Midbrain (tissue), 1 donor: ENCODE measurements at regions not wholly inside any gene's neighbourhood (a gene's known extent, or its start where the extent isn't known, plus 50 kb on each side); places are given as distances from the start of the nearest gene placed in this dataset.
"Not testable (repeated sequence)": the region's sequence is repeated elsewhere in the genome, so short reads cannot be mapped to it uniquely, and the experiment has no call there.

ENCODE experiments used
- DNase-seq: peaks from one replicate; lab custom pipeline; 2025; lab: John Stamatoyannopoulos, UW

GRCh38 chr10:2627969-2628368 lies 439.4 kb upstream of the PFKP start:
- DNase-seq = no peak

- no peak for DNase-seq
These were observed 442.3 kb upstream of the PFKP start for GRCh38 chr10:2625094-2625493.

DNA sequence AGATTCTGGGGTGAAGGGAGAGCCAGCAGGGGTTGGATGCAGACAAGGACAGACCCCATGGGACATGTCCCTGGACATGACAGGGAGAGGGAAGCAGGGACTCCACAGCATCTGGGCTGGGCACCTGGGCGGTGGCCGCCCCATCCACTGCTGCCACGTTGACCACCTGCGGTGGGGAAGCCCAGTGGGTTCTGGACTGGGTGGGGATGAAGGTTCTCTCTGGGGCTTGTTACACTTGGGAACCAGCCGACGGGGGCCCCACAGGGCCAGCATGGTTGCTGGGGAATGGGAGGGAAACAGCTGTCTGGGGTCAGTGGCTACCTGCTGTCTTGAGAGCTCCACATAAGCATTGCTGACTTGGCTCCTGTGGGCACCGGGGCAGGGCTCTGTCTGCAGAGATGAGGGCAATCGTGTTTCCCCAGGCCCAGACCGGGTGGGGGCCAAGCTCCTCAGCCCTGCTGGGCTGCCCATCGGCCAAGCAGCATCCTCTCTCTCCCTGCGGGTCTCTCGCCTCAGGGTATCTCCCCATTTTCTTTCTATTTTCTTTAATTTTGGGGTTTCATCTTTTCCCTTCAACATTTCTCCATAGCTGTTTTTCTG lies 443.6 kb upstream of the PFKP start:
- no peak for DNase-seq

GRCh38 chr10:2620827-2621521 lies 446.4 kb upstream of the PFKP start:
- DNase-seq = no peak

GRCh38 chr10:2619916-2620315 lies 447.4 kb upstream of the PFKP start:
- DNase-seq = no peak

DNA sequence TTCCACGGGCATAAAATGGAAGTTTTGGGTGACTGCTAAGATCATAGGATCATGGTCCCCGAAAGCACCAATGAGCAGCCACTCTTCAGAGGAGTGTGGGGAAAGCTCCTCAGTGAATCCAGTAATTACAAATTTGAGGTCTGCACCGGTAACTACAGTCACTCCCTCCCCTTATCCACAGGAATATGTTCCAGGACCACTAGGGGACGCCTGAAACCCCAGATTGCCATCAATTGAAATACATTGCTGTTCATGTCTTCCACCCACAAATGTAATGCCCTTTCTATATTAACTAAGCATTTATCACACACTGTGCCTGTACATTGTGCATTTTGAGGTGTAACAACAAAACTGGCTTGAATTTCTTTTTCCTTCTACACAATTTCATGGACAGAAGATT lies 447.9 kb upstream of the PFKP start:
- DNase-seq = no peak

DNA sequence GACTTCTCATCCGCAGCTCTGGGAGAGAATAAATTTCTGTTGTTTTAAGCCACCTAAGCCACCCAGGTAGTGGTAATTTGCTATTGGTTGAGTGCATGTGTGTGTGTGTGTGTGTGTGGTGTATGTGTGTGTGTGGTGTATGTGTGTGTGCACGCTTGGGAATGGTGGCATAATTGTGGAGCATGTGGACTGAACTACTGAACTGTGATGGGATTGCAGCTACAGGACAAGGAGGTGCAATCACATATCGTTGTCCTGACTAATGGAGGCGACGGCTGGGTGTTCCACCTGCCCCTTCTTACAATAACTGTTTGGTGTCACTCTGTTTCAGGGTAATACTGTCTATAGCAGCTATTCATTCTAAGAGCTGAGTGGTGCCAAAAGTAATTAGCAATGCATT lies 448.7 kb upstream of the PFKP start:
- DNase-seq = no peak

- DNase-seq = no peak
These were observed 451.1 kb upstream of the PFKP start for GRCh38 chr10:2616215-2616614.

GRCh38 chr10:2611603-2612002 lies 455.7 kb upstream of the PFKP start:
- no peak for DNase-seq

- no peak for DNase-seq
These were observed 456.4 kb upstream of the PFKP start for GRCh38 chr10:2610946-2611345.

DNA sequence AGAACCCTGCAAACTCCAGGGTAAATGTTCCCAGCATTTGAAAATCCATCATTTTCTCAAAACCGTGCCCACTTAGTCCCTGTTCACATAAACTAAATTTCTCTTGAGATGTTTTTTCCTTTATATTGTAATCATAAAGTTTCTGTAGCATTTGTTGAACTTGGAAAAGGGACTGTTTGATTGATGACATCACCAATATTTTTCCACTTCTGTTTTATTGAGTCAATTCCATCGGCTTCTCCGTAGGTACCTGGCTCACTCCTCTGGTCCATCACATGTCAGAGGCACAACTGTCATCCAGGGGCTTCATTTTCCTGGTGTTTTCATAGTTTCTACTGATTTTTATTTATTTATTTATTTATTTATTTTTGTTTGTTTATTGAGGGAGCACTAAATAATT lies 462.5 kb upstream of the PFKP start:
- no peak for DNase-seq

GRCh38 chr10:2599571-2599970 lies 467.8 kb upstream of the PFKP start:
- DNase-seq = no peak

DNA sequence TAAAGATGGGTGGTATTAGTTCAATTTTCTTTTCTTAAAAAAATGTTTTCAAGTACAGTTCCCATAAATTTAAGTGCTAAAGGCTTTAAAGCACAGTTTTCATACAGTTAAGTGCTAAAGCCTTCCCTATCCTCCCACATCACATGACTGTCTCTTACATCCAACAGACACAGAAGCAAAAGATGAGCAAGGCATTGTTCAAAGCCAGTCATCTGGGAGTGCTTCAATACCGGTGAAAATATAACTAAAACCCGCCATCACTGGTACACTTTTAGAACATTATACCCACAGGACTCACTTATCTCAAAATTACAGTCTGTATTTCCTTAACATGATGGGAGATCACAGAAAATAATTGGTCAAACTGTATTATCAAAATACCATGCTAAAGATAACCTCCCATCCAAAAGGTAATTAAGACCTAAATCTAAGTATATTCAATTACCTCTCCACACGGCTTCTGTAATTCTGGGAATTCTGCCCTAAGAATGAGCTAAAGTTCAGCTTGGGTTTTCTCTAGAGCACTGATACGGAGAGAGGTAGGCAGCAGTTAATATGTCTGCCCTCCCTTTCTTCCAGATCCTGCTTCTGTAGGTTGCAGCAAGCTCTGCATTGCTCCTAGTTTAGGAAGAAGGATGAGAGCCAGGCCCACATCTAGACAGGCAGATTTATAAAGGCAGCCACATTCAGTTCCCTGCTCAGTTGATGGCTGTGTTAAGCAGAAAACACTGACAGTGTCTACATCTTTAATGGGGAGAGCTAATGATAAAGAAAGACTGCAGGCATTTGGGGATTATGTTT lies 474.8 kb upstream of the PFKP start:
- no peak for DNase-seq

DNA sequence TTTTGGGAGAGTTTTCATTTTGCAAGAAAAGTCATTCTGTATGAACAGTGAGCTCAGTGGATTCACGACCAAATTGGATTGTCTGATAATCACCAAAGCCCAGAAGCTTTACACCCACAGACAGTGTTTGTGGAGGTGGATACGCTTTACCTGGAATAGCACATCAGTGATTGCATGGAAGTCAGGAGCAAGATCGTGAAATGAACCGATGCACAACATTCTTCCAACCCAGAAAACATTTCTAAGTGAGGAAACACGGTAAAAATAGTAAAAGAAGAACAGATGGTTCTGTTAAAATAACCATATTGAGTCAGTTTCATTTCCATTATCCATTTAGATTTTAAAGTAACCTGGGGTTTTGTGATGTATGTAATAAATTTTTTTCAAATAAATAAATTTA lies 478.2 kb upstream of the PFKP start:
- no peak for DNase-seq

DNA sequence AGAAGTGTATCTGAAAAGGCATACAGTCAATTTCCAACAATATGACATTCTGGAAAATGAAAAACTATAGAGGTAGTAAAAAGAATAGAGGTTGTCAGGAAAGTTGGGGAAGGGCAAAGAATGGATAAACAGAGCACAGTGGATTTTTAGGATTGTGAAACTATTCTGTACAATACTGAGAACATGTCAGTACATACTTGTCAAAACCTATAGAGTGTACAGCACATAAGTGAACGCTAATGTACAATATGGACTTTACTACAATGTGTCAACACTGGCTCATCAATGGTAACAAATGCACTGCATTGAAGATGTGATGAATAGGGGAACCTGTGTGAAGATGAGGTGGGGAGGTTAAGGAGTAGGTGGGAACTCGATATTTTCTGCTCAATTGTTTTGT lies 483.0 kb upstream of the PFKP start:
- DNase-seq = no peak

GRCh38 chr10:2576892-2577291 lies 490.5 kb upstream of the PFKP start:
- DNase-seq = no peak

DNA sequence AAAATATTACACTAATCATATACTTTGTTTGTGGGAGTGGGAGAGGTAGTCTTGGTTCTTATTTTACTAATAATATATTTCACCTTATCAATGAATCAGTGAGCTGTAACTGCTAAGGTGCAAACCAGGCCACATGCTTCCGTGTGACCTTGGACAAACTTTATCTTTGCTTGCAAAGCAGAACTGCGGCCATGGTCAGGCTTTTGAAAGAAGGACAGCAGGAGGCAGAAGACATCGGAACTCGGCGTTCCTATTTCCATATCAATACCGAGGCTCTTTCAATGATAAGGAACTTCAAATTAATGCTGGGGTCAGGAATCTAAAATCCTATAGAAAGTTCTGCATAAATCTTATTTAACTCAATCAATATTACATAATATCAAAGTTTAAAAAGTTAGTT lies 491.9 kb upstream of the PFKP start:
- no peak for DNase-seq

GRCh38 chr10:2572611-2573010 lies 494.7 kb upstream of the PFKP start:
- DNase-seq = no peak

DNA sequence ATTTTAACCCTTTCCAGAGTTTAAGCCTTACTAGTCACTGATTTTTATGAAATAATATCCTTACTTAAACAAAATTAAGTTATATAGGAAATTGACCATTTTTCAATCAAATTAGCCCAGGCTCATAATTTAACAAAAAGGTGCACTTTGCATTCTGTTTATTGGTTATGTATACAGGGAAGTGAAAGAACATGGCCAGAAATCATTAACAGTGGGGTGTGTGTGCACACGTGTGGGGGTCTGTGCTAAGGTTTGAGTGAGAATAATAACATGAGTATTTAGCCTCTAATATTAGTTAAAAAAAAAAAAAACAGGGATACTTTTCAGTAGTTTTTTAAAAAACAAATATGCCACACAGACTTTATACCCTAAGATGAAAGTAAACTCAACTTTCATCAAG lies 510.5 kb upstream of the PFKP start:
- no peak for DNase-seq

DNA sequence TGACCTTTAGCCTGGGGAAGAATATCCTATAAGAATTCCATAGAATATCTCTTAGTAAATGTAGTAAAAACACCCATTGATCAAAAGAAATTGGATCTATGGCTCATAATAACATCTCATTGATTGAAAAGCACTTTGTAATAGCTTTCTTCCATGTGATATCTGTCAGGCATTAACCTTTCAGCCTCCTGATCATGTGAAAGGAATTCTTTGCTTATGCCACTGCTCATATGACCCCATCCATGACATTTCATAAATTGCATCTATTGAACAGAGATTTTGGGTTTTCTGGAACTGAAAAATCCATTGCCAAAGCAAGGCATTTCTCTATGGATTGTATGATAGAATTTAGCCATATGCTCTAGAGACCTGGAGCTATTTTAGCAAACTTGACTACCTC lies 519.3 kb upstream of the PFKP start:
- no peak for DNase-seq

DNA sequence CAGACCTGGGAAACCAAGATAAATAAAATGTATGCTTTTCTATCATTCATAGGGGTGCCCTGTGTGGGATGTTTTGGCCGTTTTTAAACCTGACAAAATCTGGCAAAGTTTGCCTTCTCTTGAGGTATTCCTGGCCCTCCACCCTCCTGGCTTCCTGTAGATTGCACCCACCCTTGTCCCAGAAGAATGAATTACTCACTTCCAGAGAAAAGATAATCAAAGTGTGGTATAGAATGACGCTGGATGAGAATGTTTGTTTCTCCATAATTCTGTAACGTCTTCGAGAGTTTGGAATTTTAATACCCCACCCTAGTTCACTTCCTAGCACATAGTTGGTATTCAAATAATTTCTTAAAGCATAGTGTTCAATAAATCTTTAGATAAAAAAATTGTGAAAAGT lies 519.7 kb upstream of the PFKP start:
- no peak for DNase-seq

DNA sequence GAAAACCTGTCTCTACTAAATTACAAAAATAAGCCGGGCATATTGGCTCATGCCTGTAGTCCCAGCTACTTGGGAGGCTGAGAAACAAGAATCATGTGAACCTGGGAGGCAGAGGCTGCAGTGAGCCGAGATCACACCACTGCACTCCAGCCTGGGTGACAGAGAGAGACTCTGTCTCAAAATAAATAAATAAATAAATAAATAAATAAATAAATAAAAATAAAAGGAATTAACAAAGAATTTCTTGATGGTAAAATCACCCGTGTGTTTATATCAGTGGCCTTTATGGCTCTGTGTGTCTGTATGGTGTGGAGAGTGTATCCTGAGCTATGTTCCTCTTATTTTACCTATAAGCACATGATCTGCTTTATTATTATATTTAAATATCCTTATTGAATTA lies 520.5 kb upstream of the PFKP start:
- not testable (repeated sequence) for DNase-seq

DNA sequence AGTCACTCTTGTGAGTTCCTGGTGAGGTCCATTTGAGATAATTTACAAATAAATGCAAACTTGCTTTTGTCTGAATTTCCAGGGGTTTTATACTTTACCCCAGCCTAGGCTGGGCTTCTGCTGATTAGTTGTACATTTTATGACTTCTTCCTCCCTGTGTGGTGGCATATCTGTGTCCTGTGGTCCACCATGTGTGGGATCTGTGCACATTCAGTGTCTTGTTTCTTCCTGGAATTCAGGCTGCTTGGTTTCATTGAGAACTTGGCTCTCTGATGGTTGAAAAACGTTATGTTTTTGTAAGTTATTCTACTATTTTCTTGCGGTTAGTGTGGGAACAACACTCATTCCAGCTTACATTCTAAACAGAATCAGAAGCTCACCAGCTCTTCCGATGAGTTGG lies 523.4 kb upstream of the PFKP start:
- no peak for DNase-seq
